Ovary (tissue), 7 donors: ENCODE measurements at regions not wholly inside any gene's neighbourhood (a gene's known extent, or its start where the extent isn't known, plus 50 kb on each side); places are given as distances from the start of the nearest gene placed in this dataset.

ENCODE experiments used
- DNase-seq, 5 donors: peaks; one replicate each; pipeline ENCODE4 v3.0.0-alpha.2; 2019 to 2020
- H3K27ac ChIP-seq, 2 donors: fragments of 200-600 bp; one replicate each; pipeline versions ENCODE4 v1.5.1 to v1.8.0; 2019 to 2022
- H3K27me3 ChIP-seq: fragments of 200-600 bp; one replicate; pipeline ENCODE4 v1.8.0; 2022
- H3K36me3 ChIP-seq: fragments of 200-600 bp; sonication (generic); one replicate; pipeline ENCODE4 v1.5.1; 2019
- H3K4me1 ChIP-seq: one replicate; pipeline ENCODE4 v1.8.1; 2013; ENCODE audit warnings: mild to moderate bottlenecking, moderate library complexity; ENCODE audit not compliant: insufficient read depth
- H3K4me3 ChIP-seq: fragments of 200-600 bp; sonication (generic); one replicate; pipeline ENCODE4 v1.5.1; 2017
- H3K9me3 ChIP-seq, 2 donors: fragments of 200-600 bp in 1 of 2; sonication (generic) in 1 of 2; one replicate each; pipeline versions ENCODE4 v1.5.1 to v1.8.1; 2013 to 2019; ENCODE audit warnings: mild to moderate bottlenecking in 1 of 2, moderate library complexity in 1 of 2
- EP300 ChIP-seq: sonication (generic); formaldehyde crosslinking; IDR thresholded peaks from one replicate; pipeline ENCODE4 v1.6.1; 2017; ENCODE audit warnings: antibody characterized with exemption
- POLR2A ChIP-seq: fragments of 450-650 bp; IDR thresholded peaks from one replicate; pipeline ENCODE4 v1.6.1; 2017; ENCODE audit warnings: antibody characterized with exemption, mild to moderate bottlenecking, moderate library complexity
- WGBS, 3 donors: extraction: QIAGEN DNeasy Blood & Tissue Kit in 1 of 3; methylation state at CpG; one replicate each; pipeline versions ENCODE4 v1.1.5 to v1.1.7; 2013 to 2017; 5-methylcytosine and 5-hydroxymethylcytosine counted together
- intact Hi-C, 4 donors: fragments of 100-400 bp; cut with DNase I; formaldehyde crosslinking; loops; one replicate each; pipeline versions ENCODE4 v1.11.0 to v1.15.1; 2022 to 2023
- TF ChIP-seq, protein P1 (sequence below), 3 donors: fragments of 450-650 bp in 2 of 3; fragments of 200-600 bp in 1 of 3; IDR thresholded peaks; one replicate each; pipeline versions ENCODE4 v1.5.1 to v1.8.0; 2016 to 2022; ENCODE audit warnings: antibody characterized with exemption in 3 of 3, mild to moderate bottlenecking in 1 of 3
- donor health status: DM: no; HTN: no; CAD: no; lungs with moderate emphysema.
- donor health status: DM: no; HTN: no; CAD: no.
- donor health status: Bipolar disorder and iron deficiency.
- donor health status: DM: no; HTN: no; CAD: no.
- donor health status: DM: yes; HTN: yes; CAD: no.

DNA sequence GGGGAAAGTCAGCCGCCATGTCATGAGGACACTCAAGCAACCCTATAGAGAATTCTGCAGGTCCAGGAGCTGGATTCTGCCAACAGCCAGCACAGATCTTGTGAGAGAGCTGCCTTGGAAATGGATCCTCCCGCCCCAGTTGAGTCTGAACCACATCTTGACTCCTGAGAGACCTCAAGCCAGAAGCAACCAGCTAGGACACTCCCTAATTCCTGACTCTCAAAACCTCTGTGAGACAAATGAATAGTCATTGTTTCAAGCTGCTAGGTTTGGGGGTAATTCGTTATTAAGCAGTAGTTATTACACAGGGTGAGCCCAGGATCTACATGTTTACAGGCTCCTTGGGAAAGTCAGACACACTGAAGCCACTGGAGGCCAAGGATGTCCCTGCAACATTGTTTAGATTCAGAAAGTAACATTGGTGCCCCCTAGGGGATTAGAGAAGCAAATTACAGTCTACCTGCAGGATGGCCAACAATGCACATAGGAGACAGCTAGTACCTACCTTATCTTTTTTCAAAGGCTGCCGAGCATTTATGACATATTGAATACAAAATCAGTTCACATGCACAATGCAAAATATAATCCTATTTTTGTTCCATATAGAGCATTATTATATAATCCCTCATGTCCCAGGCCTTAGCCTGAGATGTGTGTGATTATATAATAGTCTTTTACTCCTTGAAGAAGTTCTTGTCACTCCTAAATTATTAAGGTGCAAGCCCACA, 57.9 kb upstream of the FICD start:
- H3K4me3 ChIP-seq, result no peak overlapping the region
- no peak for DNase-seq
- no peaks in the 10 kb centered on the region for H3K4me1 ChIP-seq
- H3K27ac ChIP-seq, result no peak overlapping the region
- H3K9me3 ChIP-seq, result no peaks in the 10 kb centered on the region
- intact Hi-C loops, result no loop called here
- 47 to 51% (median 51%) methylated on average over 4 of the region's 4 CpGs for WGBS, 3 donors
- H3K36me3 ChIP-seq, result no peaks in the 10 kb centered on the region
- TF ChIP-seq, protein P1, sequence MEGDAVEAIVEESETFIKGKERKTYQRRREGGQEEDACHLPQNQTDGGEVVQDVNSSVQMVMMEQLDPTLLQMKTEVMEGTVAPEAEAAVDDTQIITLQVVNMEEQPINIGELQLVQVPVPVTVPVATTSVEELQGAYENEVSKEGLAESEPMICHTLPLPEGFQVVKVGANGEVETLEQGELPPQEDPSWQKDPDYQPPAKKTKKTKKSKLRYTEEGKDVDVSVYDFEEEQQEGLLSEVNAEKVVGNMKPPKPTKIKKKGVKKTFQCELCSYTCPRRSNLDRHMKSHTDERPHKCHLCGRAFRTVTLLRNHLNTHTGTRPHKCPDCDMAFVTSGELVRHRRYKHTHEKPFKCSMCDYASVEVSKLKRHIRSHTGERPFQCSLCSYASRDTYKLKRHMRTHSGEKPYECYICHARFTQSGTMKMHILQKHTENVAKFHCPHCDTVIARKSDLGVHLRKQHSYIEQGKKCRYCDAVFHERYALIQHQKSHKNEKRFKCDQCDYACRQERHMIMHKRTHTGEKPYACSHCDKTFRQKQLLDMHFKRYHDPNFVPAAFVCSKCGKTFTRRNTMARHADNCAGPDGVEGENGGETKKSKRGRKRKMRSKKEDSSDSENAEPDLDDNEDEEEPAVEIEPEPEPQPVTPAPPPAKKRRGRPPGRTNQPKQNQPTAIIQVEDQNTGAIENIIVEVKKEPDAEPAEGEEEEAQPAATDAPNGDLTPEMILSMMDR (IDR thresholded peaks at IDR 0.05), result peak in 2 of 3 donors; percentile 14 to 29
- TF ChIP-seq POLR2A, result no peak
- H3K27me3 ChIP-seq, result no peaks in the 10 kb centered on the region

DNA sequence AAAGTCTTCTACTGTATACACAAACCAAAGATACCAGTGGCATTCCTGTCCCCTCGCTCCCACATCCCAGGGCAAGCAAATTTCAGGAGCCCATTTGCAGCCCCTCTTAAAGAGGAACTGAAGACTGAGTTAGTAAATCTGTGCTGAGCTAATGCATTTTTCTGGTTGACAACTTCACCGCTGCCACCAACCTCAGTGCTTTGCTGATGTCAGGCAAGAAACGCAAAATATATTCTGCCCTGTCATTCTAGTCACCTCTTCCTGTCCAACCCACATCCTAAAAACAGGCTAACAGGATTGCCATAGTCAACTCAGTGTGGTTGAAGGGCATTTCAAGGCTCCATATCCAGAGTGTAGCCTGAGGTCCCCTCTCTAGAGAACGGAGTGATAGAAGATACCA, 59.4 kb upstream of the FICD start:
- no peak overlapping the region for H3K4me3 ChIP-seq
- H3K27ac ChIP-seq, result no peak overlapping the region
- DNase-seq, result no peak
- no peaks in the 10 kb centered on the region for H3K36me3 ChIP-seq
- H3K9me3 ChIP-seq, result no peaks in the 10 kb centered on the region
- H3K4me1 ChIP-seq, result no peaks in the 10 kb centered on the region
- no peaks in the 10 kb centered on the region for H3K27me3 ChIP-seq
- intact Hi-C loops, result no loop called here
- whole genome bisulfite sequencing, 3 donors, result 71 to 89% (median 79%) methylated on average over 4 of the region's 4 CpGs
- TF ChIP-seq, protein P1 (IDR thresholded peaks at IDR 0.05), result no peak
- TF ChIP-seq EP300 (no peak), POLR2A (no peak)

DNA sequence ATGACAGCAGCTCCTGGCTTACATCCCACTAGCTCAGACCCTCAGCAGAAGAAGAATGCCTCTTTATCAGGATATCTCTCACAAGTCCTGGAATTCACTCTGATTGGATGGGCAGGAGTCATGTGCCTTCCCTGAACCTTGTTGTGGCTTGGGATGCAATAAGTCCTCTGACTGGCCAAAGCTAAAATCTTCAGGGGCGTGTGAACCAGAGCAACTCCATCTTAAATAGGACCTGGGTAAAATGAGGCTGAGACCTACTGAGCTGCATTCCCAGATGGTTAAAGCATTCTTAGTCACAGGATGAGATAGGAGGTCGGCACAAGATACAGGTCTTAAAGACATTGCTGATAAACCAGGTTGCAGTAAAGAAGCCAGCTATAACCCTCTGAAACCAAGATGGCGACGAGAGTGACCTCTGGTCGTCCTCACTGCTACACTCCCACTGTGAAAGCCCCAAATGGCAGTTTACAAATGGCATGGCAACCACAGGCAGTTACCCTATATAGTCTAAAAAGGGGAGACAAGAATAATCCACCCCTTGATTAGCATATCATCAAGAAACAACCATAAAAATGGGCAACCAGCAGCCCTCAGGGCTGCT, 60.4 kb upstream of the FICD start:
- intact Hi-C loops, result no loop called here
- WGBS, 3 donors, result 56 to 84% (median 58%) methylated on average over 5 of the region's 5 CpGs

DNA sequence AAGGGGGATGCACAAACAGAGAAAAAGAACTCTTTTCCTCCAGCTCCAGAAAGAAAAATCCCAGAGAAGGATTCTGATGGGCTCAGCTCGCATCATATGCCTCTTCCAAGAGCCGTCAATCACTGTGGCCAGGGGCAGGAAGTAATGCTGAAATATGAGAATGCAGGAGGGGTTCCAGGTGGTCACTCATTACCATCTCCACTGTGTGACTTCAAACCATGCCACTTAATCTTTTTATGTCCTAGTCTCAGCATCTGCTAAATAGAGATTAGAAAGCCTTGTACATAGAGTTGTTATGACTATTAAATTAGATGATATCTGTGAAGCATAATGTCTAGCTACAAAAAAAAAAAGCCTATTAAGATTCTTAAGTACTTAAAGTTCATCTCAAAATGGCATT, 65.6 kb upstream of the FICD start:
- Histone ChIP-seq H3K27me3 (no peaks in the 10 kb centered on the region), H3K4me3 (no peak overlapping the region), H3K4me1 (no peaks in the 10 kb centered on the region), H3K27ac (no peak overlapping the region), H3K36me3 (no peaks in the 10 kb centered on the region), H3K9me3 (no peaks in the 10 kb centered on the region)
- TF ChIP-seq, protein P1 (IDR thresholded peaks at IDR 0.05), result no peak
- 42 to 66% (median 57%) methylated on average over 2 of the region's 2 CpGs for WGBS, 3 donors
- DNase-seq, result no peak
- intact Hi-C loops, result no loop called here

More for the DNA sequence above, 60.4 kb upstream of the FICD start:
- Histone ChIP-seq H3K9me3 (no peaks in the 10 kb centered on the region), H3K4me3 (no peak overlapping the region), H3K36me3 (no peaks in the 10 kb centered on the region), H3K27me3 (no peaks in the 10 kb centered on the region), H3K4me1 (no peaks in the 10 kb centered on the region), H3K27ac (no peak overlapping the region)
- no peak for DNase-seq
- no peak for TF ChIP-seq EP300

DNA sequence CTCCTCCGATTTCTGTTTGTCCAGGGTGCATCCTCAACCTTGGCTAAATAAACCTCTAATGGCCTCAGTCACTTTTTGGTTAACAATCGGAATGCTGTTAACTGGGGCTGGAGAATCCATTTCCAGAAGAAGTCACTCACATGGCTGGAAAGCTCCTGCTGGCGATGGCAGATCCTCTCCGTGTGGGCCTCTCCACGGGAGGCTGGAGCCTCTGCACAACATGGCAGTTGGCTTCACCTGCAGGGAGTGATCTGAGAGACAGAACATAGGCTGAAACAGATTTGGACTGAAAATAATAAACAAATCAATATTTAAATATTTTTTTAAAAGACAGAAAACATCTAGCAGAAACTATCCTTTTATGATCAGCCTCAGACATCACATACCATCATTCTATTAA, 66.8 kb upstream of the FICD start:
- WGBS, 3 donors, result 48 to 59% (median 49%) methylated on average over 5 of the region's 5 CpGs
- TF ChIP-seq, protein P1 (IDR thresholded peaks at IDR 0.05), result no peak
- TF ChIP-seq EP300, result no peak
- no peak for TF ChIP-seq POLR2A
- no peaks in the 10 kb centered on the region for H3K4me1 ChIP-seq
- H3K4me3 ChIP-seq, result no peak overlapping the region
- H3K9me3 ChIP-seq, result no peaks in the 10 kb centered on the region
- intact Hi-C loops, result no loop called here
- H3K36me3 ChIP-seq, result no peaks in the 10 kb centered on the region
- no peak for DNase-seq
- H3K27ac ChIP-seq, result no peak overlapping the region
- H3K27me3 ChIP-seq, result no peaks in the 10 kb centered on the region
